Mucosa of stomach (tissue), 1 donor: ENCODE measurements at regions not wholly inside any gene's neighbourhood (a gene's known extent, or its start where the extent isn't known, plus 50 kb on each side); places are given as distances from the start of the nearest gene placed in this dataset.

Experiments
- H3K27me3 ChIP-seq: one replicate; pipeline ENCODE4 v1.7.0; 2013; ENCODE audit warnings: mild to moderate bottlenecking, low read length; ENCODE audit not compliant: control insufficient read depth, insufficient read depth
- H3K36me3 ChIP-seq: one replicate; pipeline ENCODE4 v1.7.0; 2013; ENCODE audit warnings: low read length; ENCODE audit not compliant: control insufficient read depth, insufficient read depth
- H3K4me1 ChIP-seq: one replicate; pipeline ENCODE4 v1.7.0; 2013; ENCODE audit warnings: mild to moderate bottlenecking, low read length; ENCODE audit not compliant: control insufficient read depth, insufficient read depth
- H3K4me3 ChIP-seq: one replicate; pipeline ENCODE4 v1.7.0; 2013; ENCODE audit warnings: low read length
- H3K9ac ChIP-seq: one replicate; pipeline ENCODE4 v1.7.0; 2013; ENCODE audit warnings: mild to moderate bottlenecking, low read length, moderate library complexity
- H3K9me3 ChIP-seq: one replicate; pipeline ENCODE4 v1.7.0; 2013; ENCODE audit warnings: mild to moderate bottlenecking, low read length, moderate library complexity; ENCODE audit not compliant: control insufficient read depth
- donor health status: Pancreatic carcinoma.

GRCh38 chr6:48183811-48184605 lies 73.0 kb upstream of the PTCHD4 start:
- Histone ChIP-seq H3K27me3 (no peaks in the 10 kb centered on the region), H3K36me3 (no peaks in the 10 kb centered on the region), H3K9ac (no peak overlapping the region), H3K4me3 (no peak overlapping the region), H3K9me3 (no peaks in the 10 kb centered on the region), H3K4me1 (no peaks in the 10 kb centered on the region)

- Histone ChIP-seq H3K4me3 (no peak overlapping the region), H3K9ac (no peak overlapping the region), H3K9me3 (no peaks in the 10 kb centered on the region)
Observed at GRCh38 chr6:48183178-48183577, 72.2 kb upstream of the PTCHD4 start.

GRCh38 chr6:48178700-48179099 lies 67.7 kb upstream of the PTCHD4 start:
- no peak overlapping the region for H3K9ac ChIP-seq

More at GRCh38 chr6:48183178-48183577, 72.2 kb upstream of the PTCHD4 start:
- no peaks in the 10 kb centered on the region for H3K27me3 ChIP-seq
- no peaks in the 10 kb centered on the region for H3K36me3 ChIP-seq
- H3K4me1 ChIP-seq: no peaks in the 10 kb centered on the region

GRCh38 chr6:48177786-48178185 lies 66.8 kb upstream of the PTCHD4 start:
- no peaks in the 10 kb centered on the region for H3K4me1 ChIP-seq
- no peaks in the 10 kb centered on the region for H3K9me3 ChIP-seq
- no peak overlapping the region for H3K9ac ChIP-seq
- H3K27me3 ChIP-seq: no peaks in the 10 kb centered on the region
- no peaks in the 10 kb centered on the region for H3K36me3 ChIP-seq
- H3K4me3 ChIP-seq: no peak overlapping the region

More at GRCh38 chr6:48178700-48179099, 67.7 kb upstream of the PTCHD4 start:
- Histone ChIP-seq H3K4me1 (no peaks in the 10 kb centered on the region), H3K27me3 (no peaks in the 10 kb centered on the region), H3K9me3 (no peaks in the 10 kb centered on the region), H3K36me3 (no peaks in the 10 kb centered on the region), H3K4me3 (no peak overlapping the region)

GRCh38 chr6:48176645-48177308 lies 65.8 kb upstream of the PTCHD4 start:
- Histone ChIP-seq H3K4me1 (no peaks in the 10 kb centered on the region), H3K9me3 (no peaks in the 10 kb centered on the region), H3K9ac (no peak overlapping the region), H3K4me3 (no peak overlapping the region), H3K36me3 (no peaks in the 10 kb centered on the region), H3K27me3 (no peaks in the 10 kb centered on the region)

- Histone ChIP-seq H3K4me1 (no peaks in the 10 kb centered on the region), H3K36me3 (no peaks in the 10 kb centered on the region), H3K9me3 (no peaks in the 10 kb centered on the region), H3K27me3 (no peaks in the 10 kb centered on the region), H3K4me3 (no peak overlapping the region), H3K9ac (no peak overlapping the region)
Observed at GRCh38 chr6:48169635-48170034, 58.6 kb upstream of the PTCHD4 start.
